K562 (cell line): ENCODE measurements at regions not wholly inside any gene's neighbourhood (a gene's known extent, or its start where the extent isn't known, plus 50 kb on each side); places are given as distances from the start of the nearest gene placed in this dataset.

Experiments
- ATF3 ChIP-seq, 2 experiments: fragments of 450-650 bp in 1 of 2; sonication (generic) in 1 of 2; formaldehyde crosslinking in 1 of 2; IDR thresholded peaks in 1 of 2; conservative IDR thresholded peaks in 1 of 2; 2 replicates each; pipeline versions ENCODE4 v1.6.1 to v1.8.1; 2016 to 2023; ENCODE audit warnings: mild to moderate bottlenecking in 2 of 2, moderate library complexity in 2 of 2, inconsistent platforms in 1 of 2, missing genetic modification reagents in 1 of 2
- CTCF ChIP-seq, 3 experiments: IDR thresholded peaks in 2 of 3; conservative IDR thresholded peaks in 1 of 3; 2 replicates each; pipeline ENCODE4 v1.5.1; 2011 to 2012; ENCODE audit warnings: low read length in 3 of 3, mild to moderate bottlenecking in 3 of 3, control low read depth in 2 of 3, improper control_type of control experiment in 1 of 3, inconsistent platforms in 1 of 3, low read depth in 1 of 3, mixed read lengths in 1 of 3, moderate library complexity in 1 of 3; ENCODE audit not compliant: insufficient read depth in 2 of 3
- FOSL1 ChIP-seq: fragments of 200-800 bp; sonication (Bioruptor generic); conservative IDR thresholded peaks from 2 replicates; pipeline ENCODE4 v1.6.1; 2016; ENCODE audit warnings: missing genetic modification characterization, missing compliant biosample characterization
- ID3 ChIP-seq, 2 experiments: fragments of 250-450 bp in 1 of 2; fragments of 450-650 bp in 1 of 2; sonication (Bioruptor Pico) in 1 of 2; IDR thresholded peaks; 2 replicates each; pipeline versions ENCODE4 v1.6.1 to v1.8.0; 2016 to 2021; ENCODE audit warnings: mild to moderate bottlenecking in 2 of 2, moderate library complexity in 2 of 2, missing compliant biosample characterization in 1 of 2, missing genetic modification characterization in 1 of 2
- POLR2A ChIP-seq: fragments of 450-650 bp; conservative IDR thresholded peaks from 2 replicates; pipeline ENCODE4 v1.6.1; 2016
- POLR2AphosphoS5 ChIP-seq: IDR thresholded peaks from 2 replicates; pipeline ENCODE4 v1.6.1; 2011; ENCODE audit warnings: mild to moderate bottlenecking, low read depth, low read length, moderate library complexity; ENCODE audit not compliant: control insufficient read depth, insufficient read depth
- RBM25 ChIP-seq: fragments of 200-400 bp; formaldehyde crosslinking; IDR thresholded peaks from 2 replicates; pipeline ENCODE4 v1.6.1; 2018; ENCODE audit warnings: low read length, low read depth, moderate library complexity; ENCODE audit not compliant: severe bottlenecking
- SMAD3 ChIP-seq: fragments of 450-650 bp; formaldehyde crosslinking; conservative IDR thresholded peaks from 2 replicates; pipeline ENCODE4 v1.4.0; 2020; ENCODE audit warnings: mild to moderate bottlenecking
- SMC3 ChIP-seq: conservative IDR thresholded peaks from 2 replicates; pipeline ENCODE4 v1.6.1; 2011; ENCODE audit warnings: low read depth, low read length, improper control_type of control experiment; ENCODE audit not compliant: insufficient read depth
- TRIM24 ChIP-seq, 2 experiments: fragments of 450-650 bp; IDR thresholded peaks; 2 replicates each; pipeline ENCODE4 v1.6.1; 2016
- ZNF77 ChIP-seq: fragments of 250-450 bp; sonication (Bioruptor Pico); IDR thresholded peaks from 2 replicates; pipeline ENCODE4 v1.5.0; 2020
- TF ChIP-seq, protein P1 (sequence below): fragments of 450-650 bp; formaldehyde crosslinking; IDR thresholded peaks from 2 replicates; pipeline ENCODE4 v1.4.0; 2020; ENCODE audit warnings: mild to moderate bottlenecking, mixed read lengths

DNA sequence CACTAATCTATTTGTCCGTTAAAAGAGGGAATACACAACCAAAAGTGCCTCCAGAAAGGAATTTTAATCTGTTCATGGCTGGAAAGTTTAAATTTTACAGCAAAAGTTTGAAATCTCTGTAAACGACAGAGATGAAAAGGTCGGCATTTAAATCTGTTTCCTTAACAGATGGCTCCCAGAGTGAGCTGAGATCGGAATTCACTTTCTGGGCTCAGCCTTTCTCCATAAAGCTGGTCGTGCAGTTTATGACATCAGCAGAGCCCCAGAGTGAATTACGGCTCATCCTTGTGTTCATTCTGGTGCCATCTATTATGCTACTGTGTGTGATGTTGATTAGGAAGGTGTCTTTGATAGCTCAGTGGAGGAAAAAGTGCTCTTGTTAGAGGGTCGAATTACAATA, 117.6 kb upstream of the ZFP64 start:
- TF ChIP-seq CTCF (IDR thresholded peaks at IDR 0.05 in 2 of 3, conservative IDR thresholded peaks at IDR 0.05 in 1 of 3; ENCODE audit: insufficient read depth in 2 of 3, low read depth in 1 of 3, low read length in 3 of 3) (no peak), ATF3 (IDR thresholded peaks at IDR 0.05) (no peak), ATF3 (CRISPR knock-in tag; conservative IDR thresholded peaks at IDR 0.05) (no peak), ZNF77 (CRISPR knock-in tag) (no peak), POLR2A (no peak), SMC3 (no peak), FOSL1 (tag) (no peak), POLR2AphosphoS5 (no peak), SMAD3 (CRISPR knock-in tag) (no peak), ID3 (CRISPR knock-in tag; IDR thresholded peaks at IDR 0.05) (no peak), ID3 (tag; IDR thresholded peaks at IDR 0.05) (no peak), TRIM24 (IDR thresholded peaks at IDR 0.05) (no peak), RBM25 (no peak)
- TF ChIP-seq, protein P1, sequence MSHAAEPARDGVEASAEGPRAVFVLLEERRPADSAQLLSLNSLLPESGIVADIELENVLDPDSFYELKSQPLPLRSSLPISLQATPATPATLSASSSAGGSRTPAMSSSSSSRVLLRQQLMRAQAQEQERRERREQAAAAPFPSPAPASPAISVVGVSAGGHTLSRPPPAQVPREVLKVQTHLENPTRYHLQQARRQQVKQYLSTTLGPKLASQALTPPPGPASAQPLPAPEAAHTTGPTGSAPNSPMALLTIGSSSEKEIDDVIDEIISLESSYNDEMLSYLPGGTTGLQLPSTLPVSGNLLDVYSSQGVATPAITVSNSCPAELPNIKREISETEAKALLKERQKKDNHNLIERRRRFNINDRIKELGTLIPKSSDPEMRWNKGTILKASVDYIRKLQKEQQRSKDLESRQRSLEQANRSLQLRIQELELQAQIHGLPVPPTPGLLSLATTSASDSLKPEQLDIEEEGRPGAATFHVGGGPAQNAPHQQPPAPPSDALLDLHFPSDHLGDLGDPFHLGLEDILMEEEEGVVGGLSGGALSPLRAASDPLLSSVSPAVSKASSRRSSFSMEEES, result no peak
